Left colon (tissue), 2 donors: ENCODE measurements at regions not wholly inside any gene's neighbourhood (a gene's known extent, or its start where the extent isn't known, plus 50 kb on each side); places are given as distances from the start of the nearest gene placed in this dataset.
"Not testable (repeated sequence)": the region's sequence is repeated elsewhere in the genome, so short reads cannot be mapped to it uniquely, and the experiment has no call there.

ENCODE experiments used
- ATAC-seq: fragments of 200-7000 bp; cut with Tn5 transposase; one replicate; pipeline ENCODE4 v1.9.1; 2020; ENCODE audit warnings: mild to moderate bottlenecking, moderate library complexity
- DNase-seq, 2 donors: peaks; one replicate each; pipeline ENCODE4 v3.0.0-alpha.2; 2020
- intact Hi-C, 2 donors: fragments of 100-400 bp; cut with DNase I in 1 of 2; cut with micrococcal nuclease in 1 of 2; formaldehyde crosslinking; loops; one replicate each; pipeline versions ENCODE4 v1.11.2 to v1.14.0; 2022; cut with DNase I, micrococcal nuclease
- donor health status: DM: no; HTN: no; CAD: no.
- donor health status: DM: yes; HTN: yes; CAD: no.

DNA sequence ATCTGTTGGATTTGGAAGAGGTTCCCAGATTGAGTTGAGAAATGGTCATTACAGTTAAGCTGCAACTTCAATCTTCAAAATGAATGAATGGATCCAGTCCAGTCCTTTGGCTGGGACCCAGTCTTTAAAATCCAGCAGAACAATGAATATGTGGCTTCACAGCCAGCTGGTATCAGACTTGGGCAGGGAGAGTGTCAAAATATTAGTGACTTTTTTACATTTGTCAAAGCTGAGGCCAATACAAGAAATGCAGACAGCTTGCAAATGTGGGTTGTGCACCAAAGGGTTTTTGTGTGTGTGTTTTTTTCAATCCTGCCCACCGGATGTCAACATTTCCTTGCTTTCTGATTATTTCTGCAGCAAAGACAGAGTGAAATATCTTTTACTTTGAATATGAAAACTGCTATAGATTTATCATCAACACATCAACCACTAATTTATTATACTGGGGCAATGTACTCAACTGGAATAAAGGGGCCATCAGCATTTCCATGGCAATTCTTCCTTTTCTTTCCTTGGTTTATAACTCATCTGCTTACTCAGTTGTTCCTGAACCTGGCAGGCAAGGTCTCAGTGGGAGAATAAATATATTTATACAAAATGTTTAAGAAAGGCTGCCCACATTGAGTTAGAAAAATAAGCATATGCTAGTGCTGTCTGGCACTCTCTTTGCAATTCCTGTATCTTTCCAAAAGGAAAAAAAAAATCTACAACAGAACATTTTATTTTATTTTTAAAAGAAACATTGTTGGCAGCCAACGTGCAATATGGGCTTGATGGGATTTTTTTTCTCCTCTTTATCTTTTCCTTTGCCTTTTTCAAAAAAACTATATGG is 491.6 kb upstream of the C1orf87 start:
- DNase-seq (no peak), ATAC-seq (no peak)
- intact Hi-C loops: no loop called here

DNA sequence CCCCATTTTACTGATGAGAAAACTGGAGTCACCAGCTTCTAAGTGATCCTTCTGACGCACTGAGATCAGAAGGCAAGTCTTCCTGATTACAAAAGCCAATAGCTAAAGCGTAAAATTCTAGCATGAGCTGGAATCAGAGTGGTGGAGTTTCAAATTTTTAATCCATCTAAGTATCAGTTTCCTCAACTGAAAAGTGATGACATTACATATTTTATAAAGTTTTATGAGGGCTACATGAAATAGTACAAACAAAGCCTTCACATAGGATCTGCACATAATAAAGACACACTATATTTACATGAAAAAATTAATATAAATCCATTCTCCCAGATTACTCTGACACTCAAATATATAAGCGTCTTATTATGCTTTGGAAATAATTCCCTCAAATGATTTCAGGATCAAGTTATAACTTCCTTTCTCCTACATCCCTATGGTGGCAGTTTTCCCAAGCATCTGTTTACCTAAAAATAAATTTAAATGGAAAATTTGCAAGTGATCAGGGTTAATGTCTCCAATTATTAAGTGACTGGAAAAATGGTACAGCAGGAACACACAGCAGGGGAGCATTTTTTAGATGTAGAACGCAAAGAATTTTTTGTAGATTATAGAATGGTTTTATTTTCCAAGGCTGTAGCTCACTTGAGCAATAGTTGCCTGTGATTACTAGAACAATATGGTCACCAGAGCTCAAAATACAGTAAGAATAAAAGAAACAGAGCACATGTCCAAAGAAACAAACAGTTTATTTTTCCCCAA is 490.4 kb upstream of the C1orf87 start:
- DNase-seq (no peak), ATAC-seq (no peak)
- intact Hi-C loops: no loop called here

DNA sequence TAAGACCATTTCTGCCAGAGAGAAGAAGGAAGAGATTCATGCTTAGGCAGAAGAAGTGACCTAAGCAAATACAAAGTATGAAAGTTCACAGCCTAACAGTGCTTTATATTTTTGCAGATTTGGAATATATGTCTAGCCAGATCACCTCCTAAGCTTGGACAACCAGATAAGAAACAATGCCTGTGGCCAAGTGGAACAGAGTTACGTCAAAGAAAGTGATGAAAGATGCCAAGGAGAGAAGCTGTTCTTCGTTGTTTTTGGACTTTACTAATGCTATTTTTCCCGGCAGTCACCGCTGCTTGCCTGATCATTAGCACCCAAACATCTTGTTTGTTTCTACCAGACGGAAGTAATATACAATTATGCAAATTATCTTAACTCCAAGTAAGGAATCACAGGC is 489.2 kb upstream of the C1orf87 start:
- ATAC-seq: no peak
- intact Hi-C loops: no loop called here
- no peak for DNase-seq

DNA sequence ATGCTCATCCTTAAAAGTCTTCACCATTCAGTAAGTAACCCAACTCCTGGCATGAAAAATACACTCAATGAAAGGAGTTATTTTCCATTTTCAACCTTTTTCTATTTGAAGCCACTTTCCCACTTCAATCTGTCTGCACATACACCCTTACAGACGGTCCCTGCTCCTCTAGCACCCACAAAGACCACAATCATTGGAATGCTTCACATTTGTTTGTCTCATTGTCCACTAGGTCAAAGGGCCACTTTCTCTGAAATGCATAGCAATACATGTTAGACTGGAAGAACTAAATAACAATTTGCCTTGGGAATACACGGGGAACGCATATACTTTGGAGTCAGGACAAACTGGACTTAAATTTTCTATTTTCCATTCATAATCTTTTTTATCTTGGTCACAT is 487.1 kb upstream of the C1orf87 start:
- ATAC-seq: no peak
- intact Hi-C loops: no loop called here

DNA sequence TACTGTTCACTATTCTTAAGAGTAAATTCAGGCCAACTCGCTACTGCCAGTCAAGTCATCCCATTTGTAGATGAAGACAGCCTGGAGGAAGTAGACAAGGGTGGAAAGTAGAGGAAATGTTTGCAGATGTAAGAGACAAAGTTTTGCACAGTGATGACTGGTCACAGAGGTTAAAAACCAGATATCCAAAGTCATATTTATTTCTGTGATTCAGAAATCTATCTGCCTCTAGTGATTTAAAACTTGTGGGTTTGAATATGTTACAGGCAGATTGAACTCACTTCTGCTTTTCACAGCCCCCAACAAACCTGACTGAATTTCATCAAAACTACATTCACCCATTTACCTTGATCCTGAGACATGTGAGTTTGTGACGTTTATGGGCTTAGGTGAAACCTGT is 484.7 kb upstream of the C1orf87 start:
- ATAC-seq: no peak
- DNase-seq: no peak
- intact Hi-C loops: no loop called here

More for the DNA sequence above, 487.1 kb upstream of the C1orf87 start:
- DNase-seq: no peak

DNA sequence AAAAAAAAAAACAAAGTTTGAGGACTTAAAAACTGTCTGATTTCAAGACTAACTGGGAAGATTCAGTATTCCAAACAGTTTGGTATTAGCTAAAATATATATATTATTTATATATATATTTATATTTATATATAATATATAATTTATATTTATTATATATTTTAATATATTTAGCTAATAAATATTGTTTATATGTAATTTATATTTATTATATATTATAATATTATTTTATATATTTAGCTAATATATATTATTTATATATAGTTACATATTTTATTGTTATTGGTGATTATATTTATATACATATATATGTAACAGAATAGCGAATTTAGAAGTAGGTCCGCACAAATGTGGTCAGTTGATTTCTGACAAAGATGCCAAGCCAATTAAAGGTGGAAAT is 480.2 kb upstream of the C1orf87 start:
- no peak for DNase-seq
- intact Hi-C loops: no loop called here
- ATAC-seq: no peak

DNA sequence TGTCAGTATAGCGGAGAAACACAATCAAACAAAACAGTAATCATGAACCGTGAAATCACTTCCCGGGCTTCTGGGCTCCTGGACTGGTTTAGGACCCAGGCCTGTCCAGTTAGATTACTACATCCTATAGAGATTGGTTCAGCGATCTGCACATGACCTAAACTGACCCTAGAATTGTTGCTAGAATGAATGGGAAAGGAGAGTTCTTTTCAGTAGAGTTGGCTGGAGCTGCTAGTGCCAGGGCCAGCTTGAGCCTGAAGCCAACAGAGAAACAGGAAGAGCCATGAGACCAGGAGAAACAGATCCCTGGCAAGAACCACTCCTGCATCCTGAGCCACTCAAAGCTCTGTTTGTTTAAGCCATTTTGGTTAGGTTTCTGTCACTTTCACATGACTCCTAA is 474.3 kb upstream of the C1orf87 start:
- ATAC-seq (no peak), DNase-seq (no peak)
- intact Hi-C loops: no loop called here

DNA sequence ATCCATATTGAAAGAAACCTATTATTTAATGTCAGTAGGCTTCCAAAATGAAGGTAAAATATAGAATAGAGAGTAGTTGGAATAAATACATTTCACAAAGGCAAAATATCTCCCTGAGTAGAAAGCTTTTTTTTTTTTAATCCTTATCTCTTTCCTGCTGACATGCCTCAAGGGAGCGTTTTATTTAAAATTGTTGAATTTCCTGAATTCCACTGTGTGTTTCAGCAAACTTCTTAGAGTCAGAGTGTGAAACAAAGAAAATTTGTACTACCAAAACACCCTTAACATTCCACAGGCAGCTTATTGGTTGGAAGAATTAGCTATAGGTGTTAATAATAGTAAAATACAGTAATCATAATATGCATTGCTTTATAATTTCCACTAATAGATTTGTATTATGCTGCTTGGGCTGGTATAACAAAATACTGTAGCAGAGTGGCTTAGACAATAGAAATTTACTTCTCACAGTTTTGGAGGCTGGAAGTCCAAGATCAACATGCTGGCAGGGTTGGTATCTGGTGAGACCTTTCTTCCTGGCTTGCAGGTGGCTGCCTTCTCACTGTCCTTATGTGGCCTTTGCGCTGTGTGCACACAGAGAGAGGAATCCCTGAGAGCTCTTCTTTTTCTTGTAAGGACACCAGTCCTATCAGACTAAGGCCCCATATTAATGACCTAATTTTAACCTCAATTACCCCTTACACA is 468.4 kb upstream of the C1orf87 start:
- intact Hi-C loops: no loop called here
- no peak for ATAC-seq
- no peak for DNase-seq

DNA sequence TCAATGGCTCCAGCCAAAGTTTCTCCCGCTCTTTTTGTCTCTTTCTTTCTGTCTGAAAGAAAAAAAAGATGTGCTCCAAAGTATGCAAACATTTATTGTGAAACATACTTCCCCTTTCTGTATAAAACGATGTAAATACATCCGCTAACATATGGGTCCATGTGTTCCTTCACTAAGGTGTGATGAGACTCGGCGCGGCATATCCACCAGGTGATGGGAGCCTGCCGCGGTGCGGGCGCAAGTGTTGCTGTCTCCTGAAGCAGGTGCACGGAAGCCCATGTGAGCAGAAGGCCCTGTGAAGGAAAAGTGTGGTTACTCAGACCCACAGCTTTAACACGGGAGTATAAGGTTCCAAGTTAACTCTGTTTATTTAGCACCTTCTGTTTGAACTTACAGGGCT is 466.6 kb upstream of the C1orf87 start:
- DNase-seq (no peak), ATAC-seq (no peak)
- intact Hi-C loops: no loop called here

DNA sequence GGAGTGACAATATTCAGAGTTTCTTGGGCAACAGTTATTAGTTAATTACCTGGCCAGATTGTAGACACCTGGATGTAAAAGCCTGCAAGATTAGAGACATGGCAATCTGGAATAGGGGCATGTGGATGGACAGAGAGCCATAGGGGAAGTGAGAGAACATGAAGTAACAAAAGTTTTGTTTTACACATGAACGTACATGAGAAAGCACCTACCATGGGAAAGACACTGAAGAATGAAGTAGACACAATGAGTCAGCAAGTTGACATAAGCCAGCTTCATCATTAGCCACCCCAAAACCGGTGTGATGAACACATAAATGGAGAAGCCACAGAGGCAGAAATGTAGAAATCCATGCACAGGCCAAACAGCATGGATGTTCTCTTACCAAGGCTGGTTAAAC is 462.1 kb upstream of the C1orf87 start:
- no peak for DNase-seq
- intact Hi-C loops: no loop called here
- no peak for ATAC-seq

DNA sequence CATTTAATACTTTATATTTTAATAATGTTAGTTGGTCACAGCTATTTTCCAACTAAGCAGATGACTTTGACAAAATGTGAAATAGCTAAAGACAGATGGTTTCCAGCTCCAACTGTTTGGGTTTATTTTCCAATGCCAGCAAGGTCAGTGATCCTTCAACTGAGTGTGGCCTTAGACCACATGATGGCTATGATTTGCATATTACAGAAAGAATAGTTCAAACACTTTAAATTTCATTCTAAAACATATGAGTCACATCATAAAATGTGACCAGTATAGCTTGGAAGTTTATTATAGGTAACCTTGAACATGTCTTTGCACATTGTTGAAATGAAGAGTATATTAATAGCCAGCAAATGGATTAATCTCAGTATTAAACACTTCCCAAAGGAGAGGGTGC is 454.0 kb upstream of the C1orf87 start:
- ATAC-seq (no peak), DNase-seq (no peak)
- intact Hi-C loops: no loop called here

DNA sequence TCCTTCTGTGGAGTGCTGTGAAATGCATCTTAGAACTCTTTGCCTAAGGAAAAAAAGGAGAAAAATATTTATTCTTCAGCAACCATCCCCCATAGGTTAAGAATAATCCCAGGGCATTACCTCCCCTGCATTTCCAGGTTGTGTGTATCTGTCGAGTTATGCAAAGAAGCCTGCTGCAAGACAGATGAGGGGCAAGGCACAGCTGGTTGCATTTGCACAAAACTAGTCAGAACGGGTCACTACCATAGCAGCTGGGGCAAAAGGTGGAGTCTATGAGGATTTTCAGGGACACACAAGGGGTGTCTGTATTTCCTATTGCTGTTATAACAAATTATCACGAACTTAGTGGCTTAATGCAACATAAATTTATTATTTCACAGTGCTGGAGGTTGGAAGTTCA is 443.4 kb upstream of the C1orf87 start:
- intact Hi-C loops: no loop called here
- DNase-seq: no peak
- no peak for ATAC-seq

DNA sequence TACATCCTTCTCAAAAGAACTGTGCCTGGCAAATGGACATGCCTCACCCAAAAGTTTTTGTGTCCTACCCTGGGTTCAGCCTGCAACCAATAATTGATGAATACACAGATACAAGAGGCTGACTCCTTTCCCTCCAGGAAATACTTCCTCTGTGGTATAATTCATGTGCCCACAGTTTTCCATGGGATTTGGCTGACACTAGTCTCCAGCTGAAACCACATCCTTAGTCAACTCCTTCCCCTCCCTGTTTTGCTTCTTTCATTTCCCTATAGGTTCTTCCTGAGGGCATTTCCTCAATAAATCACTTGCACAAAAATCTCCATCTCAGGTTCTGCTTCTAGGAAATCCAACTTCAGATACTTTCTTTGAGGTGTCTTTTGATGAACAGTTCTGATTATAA is 436.6 kb upstream of the C1orf87 start:
- DNase-seq (no peak), ATAC-seq (no peak)
- intact Hi-C loops: no loop called here

DNA sequence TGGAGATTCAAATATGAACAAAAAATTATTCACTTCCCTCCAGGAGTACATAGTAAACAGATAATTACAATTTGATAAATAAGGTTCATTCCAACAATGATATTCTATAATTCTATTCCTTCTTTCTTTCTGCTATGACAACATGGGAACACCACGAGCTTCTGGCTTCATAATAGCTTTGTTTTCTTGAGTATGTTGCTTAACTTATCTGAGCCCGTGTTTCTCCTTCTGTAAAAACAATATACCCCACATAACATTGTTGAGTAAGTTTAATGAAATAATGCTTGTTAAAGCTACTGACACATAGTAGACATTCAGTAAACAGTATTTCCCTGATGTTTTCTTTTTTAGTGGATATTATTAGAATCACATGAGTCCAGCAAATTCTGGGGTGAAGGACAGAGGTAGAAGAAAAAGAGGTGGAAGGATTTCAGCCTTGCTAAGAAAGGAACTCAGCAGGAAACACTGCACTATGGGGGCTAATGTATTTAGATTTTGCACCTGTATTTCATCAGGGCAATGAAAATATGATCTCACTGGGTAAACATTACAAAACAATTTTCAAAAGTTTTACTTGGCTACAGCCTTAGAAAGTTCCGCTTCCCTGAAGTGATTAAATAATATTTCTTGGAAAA is 430.8 kb upstream of the C1orf87 start:
- DNase-seq: no peak
- peak; percentile 35 for ATAC-seq
- intact Hi-C loops: no loop called here

DNA sequence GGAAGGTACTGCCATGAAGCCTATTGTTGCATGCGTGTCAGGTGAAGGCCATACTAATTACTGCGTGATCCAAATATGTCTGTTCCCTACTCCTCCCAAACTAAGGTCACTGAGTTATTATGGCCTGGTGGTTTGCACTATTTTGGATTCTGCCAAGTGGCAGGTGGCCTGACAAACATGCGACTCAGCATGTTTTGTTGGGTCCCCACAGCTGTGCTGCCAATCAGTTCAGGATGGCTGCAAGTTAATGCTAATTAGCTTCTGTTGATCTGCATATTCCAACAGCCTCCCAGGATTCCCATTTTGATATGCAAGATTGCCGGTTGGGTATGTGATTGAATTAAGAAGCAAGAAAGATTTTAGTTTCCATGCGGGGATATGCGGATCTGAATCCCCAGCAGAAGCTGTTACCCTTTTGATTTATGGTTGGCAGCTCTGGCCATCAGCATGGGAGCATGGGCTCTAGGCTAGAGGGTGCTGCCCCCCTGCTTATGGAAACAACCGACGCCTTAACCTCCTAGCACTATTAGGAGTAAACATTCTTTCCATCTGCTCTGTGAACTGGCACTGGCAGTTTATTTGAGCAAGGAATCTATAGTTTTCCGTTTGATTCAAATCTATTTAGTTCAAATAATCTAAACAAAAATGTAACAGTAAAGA is 429.8 kb upstream of the C1orf87 start:
- DNase-seq (no peak), ATAC-seq (no peak)
- intact Hi-C loops: no loop called here

DNA sequence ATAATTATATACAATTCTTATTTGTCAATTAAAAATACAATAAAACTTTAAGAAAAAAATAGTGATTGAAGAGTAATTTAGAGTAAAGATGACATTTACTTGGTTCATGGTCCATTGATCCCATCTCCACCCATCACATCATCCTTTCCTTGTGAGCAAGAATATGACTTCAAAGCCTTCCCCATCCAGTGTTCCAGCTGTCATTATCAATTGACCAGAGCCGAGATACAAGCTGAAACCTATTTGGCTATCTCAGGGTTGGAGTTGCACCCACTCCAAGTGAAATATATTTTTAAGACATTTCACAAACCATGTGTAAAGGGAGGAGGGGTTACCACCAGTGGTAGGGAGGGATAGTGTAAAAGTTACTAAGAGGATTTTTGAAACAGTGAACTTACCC is 428.9 kb upstream of the C1orf87 start:
- intact Hi-C loops: no loop called here
- no peak for DNase-seq
- ATAC-seq: no peak

DNA sequence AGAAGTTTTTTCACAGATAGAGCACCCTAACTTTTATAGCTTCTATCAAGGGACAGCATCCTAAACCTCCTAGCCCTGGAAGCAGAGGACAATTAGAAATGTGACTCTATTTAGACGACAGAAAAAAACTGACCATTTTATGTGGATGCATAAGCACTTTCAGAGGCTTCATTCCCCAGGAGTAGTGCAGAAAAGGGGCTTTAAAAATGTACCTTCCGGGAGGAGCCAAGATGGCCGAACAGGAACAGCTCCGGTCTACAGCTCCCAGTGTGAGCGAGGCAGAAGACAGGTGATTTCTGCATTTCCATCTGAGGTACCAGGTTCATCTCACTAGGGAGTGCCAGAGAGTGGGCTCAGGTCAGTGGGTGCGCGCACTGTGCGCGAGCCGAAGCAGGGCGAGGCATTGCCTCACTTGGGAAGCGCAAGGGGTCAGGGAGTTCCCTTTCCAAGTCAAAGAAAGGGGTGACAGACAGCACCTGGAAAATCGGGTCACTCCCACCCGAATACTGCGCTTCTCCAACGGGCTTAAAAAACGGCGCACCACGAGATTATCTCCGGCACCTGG is 416.4 kb upstream of the C1orf87 start:
- intact Hi-C loops, ATAC-seq: not testable (repeated sequence)

DNA sequence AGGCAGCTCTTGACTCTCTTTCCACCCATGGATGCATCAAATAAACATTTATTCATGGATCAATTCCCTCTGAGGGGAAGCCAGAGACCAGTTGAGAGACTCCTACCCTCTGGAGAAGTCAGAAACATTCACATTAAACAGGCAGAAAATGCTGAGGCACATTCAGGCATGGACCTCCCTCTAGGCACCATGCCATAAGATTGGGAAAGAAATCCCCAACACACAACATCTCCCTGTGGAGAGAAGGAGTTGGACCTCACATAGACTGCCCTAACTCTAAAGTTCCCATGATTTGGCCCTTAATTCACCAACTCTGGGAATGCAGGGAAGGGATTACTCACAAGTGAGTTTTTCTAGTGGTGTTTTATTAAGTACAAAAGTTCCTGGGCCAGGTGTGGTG is 415.3 kb upstream of the C1orf87 start:
- no peak for DNase-seq
- intact Hi-C loops: no loop called here
- ATAC-seq: no peak

More for the DNA sequence above, 416.4 kb upstream of the C1orf87 start:
- DNase-seq: peak in 1 of 2 donors; percentile 4
